ENCODE measurements at regions not wholly inside any gene's neighbourhood (a gene's known extent, or its start where the extent isn't known, plus 50 kb on each side); places are given as distances from the start of the nearest gene placed in this dataset.

DNA sequence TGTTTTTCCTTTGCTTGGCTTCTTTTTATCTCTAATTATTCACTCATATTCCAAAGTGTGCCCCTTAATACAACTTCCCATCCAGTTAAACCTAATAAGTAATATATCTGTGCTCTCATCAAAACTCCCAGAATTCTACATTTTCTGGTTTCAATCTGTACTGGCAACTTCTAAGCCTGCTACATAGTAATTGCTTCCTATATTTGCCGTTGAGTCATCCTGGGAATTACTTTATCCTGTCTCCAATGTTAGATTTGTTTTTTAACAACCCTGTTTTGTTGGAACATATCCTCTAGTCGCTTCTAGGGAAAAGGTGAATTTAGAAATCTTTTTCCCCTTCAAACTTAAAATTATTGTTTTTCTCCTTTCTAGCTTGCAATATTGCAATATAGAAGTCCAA is 620.5 kb upstream of the PKN2 start:
- TF ChIP-seq, protein P1, sequence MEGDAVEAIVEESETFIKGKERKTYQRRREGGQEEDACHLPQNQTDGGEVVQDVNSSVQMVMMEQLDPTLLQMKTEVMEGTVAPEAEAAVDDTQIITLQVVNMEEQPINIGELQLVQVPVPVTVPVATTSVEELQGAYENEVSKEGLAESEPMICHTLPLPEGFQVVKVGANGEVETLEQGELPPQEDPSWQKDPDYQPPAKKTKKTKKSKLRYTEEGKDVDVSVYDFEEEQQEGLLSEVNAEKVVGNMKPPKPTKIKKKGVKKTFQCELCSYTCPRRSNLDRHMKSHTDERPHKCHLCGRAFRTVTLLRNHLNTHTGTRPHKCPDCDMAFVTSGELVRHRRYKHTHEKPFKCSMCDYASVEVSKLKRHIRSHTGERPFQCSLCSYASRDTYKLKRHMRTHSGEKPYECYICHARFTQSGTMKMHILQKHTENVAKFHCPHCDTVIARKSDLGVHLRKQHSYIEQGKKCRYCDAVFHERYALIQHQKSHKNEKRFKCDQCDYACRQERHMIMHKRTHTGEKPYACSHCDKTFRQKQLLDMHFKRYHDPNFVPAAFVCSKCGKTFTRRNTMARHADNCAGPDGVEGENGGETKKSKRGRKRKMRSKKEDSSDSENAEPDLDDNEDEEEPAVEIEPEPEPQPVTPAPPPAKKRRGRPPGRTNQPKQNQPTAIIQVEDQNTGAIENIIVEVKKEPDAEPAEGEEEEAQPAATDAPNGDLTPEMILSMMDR (IDR thresholded peaks at IDR 0.05 in 4 of 5, conservative IDR thresholded peaks at IDR 0.05 in 1 of 5): no peak
- no peak for TF ChIP-seq POLR2A (IDR thresholded peaks at IDR 0.05)

Data from gastrocnemius medialis (tissue), 4 donors.